ENCODE measurements at regions not wholly inside any gene's neighbourhood (a gene's known extent, or its start where the extent isn't known, plus 50 kb on each side); places are given as distances from the start of the nearest gene placed in this dataset.

DNA sequence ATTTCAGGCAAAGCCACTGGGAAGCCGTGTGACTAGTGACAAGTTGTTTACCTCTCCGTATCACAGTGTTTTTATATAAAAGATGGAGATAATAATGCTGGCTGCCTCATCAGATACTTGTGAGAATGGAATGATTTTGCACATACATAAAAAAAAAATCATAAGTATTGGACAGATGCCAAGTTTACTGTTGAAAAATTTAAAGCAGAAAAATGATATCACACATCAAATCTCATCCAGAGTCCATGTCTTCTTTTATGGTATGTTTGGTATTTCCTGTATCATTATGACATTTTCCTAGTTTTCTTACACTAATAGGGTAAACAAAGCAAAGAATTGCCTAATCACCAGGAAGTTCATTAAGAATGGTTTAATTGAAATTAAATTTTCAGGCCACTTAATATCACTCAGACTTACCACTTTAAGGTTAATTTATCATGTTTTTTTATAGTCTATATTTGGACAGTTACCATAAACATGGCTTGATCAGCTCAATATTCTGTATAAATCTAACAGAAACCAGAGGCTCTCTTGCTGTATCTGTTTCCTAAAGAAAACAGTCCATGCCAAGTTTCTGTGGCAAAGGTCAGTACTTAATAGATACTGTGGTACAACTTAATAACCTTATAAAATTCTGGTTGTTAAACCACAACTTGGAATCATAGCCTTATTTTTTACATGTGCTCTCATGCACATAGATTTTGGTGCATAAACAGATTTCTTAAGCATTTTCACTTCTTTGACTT lies 656.5 kb upstream of the RIOK2 start:
- no peaks in the 10 kb centered on the region for H3K36me3 Mint-ChIP-seq (ENCODE audit: low read depth)
- no peak overlapping the region for H3K27ac Mint-ChIP-seq
- no peak overlapping the region for H3K4me3 Mint-ChIP-seq
- peaks cover 3% of the 10 kb centered on the region for H3K9me3 Mint-ChIP-seq
- no peak for ATAC-seq (replicated peaks)
- H3K27me3 Mint-ChIP-seq, result no peaks in the 10 kb centered on the region
- no peaks in the 10 kb centered on the region for H3K4me1 Mint-ChIP-seq

DNA sequence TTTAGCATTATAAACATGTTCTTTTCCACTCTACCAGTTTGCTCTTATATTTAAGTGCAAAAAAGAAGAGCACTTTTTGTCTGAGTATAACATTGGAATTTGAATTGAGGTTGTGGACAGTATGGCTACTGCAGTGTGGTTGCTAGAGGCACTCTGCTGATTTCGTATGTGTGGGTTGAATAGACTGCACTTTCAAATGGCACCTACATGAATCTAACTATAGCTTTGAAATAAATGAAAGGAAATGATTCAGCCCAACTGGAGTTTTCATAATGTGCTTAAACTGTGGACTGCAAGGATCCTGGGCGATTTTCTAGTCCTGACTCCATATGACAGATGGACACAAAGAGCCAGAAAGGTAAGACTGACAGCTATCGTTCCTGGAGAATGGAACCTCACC lies 657.6 kb upstream of the RIOK2 start:
- Mint-ChIP-seq H3K4me1 (no peaks in the 10 kb centered on the region), H3K9me3 (peaks cover 3% of the 10 kb centered on the region), H3K27me3 (no peaks in the 10 kb centered on the region), H3K27ac (no peak overlapping the region), H3K36me3 (ENCODE audit: low read depth) (no peaks in the 10 kb centered on the region), H3K4me3 (no peak overlapping the region)
- ATAC-seq (replicated peaks), result peak; percentile 29

DNA sequence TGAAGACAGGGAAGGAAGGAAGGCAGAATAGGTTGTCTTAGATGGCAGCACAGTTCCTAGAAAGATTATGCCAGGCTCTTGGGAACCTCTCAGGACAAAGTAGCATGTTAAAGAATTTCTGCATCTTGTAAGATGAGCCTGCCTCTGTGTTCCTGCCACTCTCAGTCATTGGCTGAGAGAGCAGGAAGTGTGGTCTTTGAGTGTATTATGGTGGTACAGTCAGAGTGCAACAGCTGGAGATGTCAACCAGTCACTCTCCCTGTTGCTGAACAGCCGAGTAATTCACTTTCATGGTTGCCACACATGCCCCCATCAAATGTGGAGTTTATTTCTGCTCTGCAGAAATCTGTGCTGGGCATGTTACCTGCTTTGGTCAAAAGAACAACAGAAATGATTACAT lies 659.6 kb upstream of the RIOK2 start:
- H3K4me3 Mint-ChIP-seq, result no peak overlapping the region
- no peak overlapping the region for H3K27ac Mint-ChIP-seq
- no peaks in the 10 kb centered on the region for H3K9me3 Mint-ChIP-seq
- H3K27me3 Mint-ChIP-seq, result no peaks in the 10 kb centered on the region
- H3K4me1 Mint-ChIP-seq, result no peaks in the 10 kb centered on the region
- no peaks in the 10 kb centered on the region for H3K36me3 Mint-ChIP-seq (ENCODE audit: low read depth)
- no peak for ATAC-seq (replicated peaks)

DNA sequence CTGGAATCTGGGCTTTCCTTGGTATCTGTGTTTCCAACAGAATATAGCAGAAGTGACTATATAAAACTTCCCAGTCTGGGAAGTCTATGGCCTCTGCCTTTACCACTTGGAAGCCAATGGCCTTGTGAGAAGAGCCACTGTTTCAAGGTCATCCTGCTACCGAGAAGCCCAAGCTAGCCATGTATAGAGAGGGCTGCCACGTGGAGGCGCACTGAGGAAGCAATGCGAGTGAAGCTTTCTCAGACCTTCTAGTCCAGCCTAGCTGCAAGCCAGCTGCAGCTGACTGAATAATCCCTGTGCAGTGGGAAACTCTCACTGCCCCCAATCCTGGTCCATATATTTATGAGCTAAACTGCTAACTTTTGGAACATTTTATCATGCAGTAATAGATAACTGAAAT lies 661.8 kb upstream of the RIOK2 start:
- ATAC-seq (replicated peaks), result no peak
- Mint-ChIP-seq H3K27me3 (no peaks in the 10 kb centered on the region), H3K9me3 (no peaks in the 10 kb centered on the region), H3K4me3 (no peak overlapping the region), H3K27ac (no peak overlapping the region), H3K36me3 (ENCODE audit: low read depth) (no peaks in the 10 kb centered on the region), H3K4me1 (no peaks in the 10 kb centered on the region)

- H3K9me3 Mint-ChIP-seq, result no peaks in the 10 kb centered on the region
- H3K4me3 Mint-ChIP-seq, result no peak overlapping the region
- no peaks in the 10 kb centered on the region for H3K4me1 Mint-ChIP-seq
- H3K36me3 Mint-ChIP-seq (ENCODE audit: low read depth), result no peaks in the 10 kb centered on the region
- H3K27me3 Mint-ChIP-seq, result no peaks in the 10 kb centered on the region
- H3K27ac Mint-ChIP-seq, result no peak overlapping the region
- ATAC-seq (replicated peaks), result no peak
These were observed 663.6 kb upstream of the RIOK2 start for GRCh38 chr5:97846643-97847042.

DNA sequence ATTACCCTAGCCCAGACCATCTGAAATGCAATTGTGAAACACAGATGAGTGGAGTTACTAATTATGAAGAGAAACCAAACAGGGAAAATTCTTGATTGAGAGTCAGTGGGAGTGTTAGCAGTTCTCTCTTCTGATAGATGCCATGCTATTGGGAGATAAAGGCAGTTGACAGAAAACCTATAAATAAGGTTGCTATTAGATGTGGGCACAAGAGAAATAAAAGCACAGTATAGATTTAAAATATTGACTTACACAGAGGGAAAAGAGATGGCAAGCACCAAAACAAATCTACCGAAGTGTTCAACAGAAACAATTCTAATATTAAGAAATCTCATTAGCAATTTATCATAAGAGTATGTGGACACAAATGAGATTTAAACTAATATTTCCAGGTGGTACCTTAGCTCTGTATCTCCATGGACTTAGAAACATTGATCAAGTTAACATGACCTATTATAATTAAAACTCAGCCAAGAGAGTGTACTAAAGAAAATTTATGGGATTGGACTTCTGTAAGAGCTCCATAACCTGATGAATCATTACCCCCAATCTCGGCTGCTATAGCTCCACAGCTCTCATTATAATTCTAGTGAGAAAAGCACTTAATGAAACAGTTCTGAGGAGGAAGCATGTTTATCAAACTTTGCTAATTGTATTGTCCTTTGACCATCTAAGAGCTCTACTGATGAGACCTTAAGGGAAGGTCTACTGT lies 665.0 kb upstream of the RIOK2 start:
- ATAC-seq (replicated peaks), result no peak
- H3K27me3 Mint-ChIP-seq, result no peaks in the 10 kb centered on the region
- no peaks in the 10 kb centered on the region for H3K9me3 Mint-ChIP-seq
- H3K4me3 Mint-ChIP-seq, result no peak overlapping the region
- H3K27ac Mint-ChIP-seq, result no peak overlapping the region
- no peaks in the 10 kb centered on the region for H3K4me1 Mint-ChIP-seq
- no peaks in the 10 kb centered on the region for H3K36me3 Mint-ChIP-seq (ENCODE audit: low read depth)

- no peaks in the 10 kb centered on the region for H3K4me1 Mint-ChIP-seq
- ATAC-seq (replicated peaks), result no peak
- no peaks in the 10 kb centered on the region for H3K27me3 Mint-ChIP-seq
- no peaks in the 10 kb centered on the region for H3K36me3 Mint-ChIP-seq (ENCODE audit: low read depth)
- H3K4me3 Mint-ChIP-seq, result no peak overlapping the region
- no peaks in the 10 kb centered on the region for H3K9me3 Mint-ChIP-seq
- no peak overlapping the region for H3K27ac Mint-ChIP-seq
These were observed 668.0 kb upstream of the RIOK2 start for GRCh38 chr5:97851036-97851435.

- no peaks in the 10 kb centered on the region for H3K27me3 Mint-ChIP-seq
- H3K4me3 Mint-ChIP-seq, result no peak overlapping the region
- peaks cover 10% of the 10 kb centered on the region for H3K9me3 Mint-ChIP-seq
- H3K27ac Mint-ChIP-seq, result no peak overlapping the region
- ATAC-seq (replicated peaks), result no peak
- no peaks in the 10 kb centered on the region for H3K36me3 Mint-ChIP-seq (ENCODE audit: low read depth)
- H3K4me1 Mint-ChIP-seq, result no peaks in the 10 kb centered on the region
These were observed 672.1 kb upstream of the RIOK2 start for GRCh38 chr5:97854871-97855762.

DNA sequence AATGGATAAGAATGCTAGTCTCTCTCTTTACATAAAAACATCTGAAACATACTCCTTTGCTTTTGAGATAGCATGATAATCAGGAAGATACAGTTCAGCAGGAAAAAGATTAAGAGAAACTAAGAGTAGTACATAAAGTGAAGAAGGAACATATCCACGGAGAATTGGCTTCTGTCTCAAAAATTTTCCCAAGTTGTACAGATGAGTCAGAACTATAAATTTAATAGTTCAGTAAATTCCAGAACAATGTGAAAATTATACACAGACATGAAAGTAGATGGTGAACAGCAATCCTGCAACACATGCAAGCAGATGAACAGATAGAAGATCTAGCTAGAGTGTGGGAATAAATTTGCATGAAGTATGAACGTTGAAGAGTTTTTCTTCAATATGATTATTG lies 691.4 kb upstream of the RIOK2 start:
- Mint-ChIP-seq H3K27me3 (no peaks in the 10 kb centered on the region), H3K9me3 (peaks cover under 1% of the 10 kb centered on the region), H3K27ac (no peak overlapping the region), H3K4me3 (no peak overlapping the region), H3K36me3 (ENCODE audit: low read depth) (no peaks in the 10 kb centered on the region), H3K4me1 (no peaks in the 10 kb centered on the region)
- no peak for ATAC-seq (replicated peaks)

GRCh38 chr5:97876272-97876671 lies 693.2 kb upstream of the RIOK2 start:
- no peaks in the 10 kb centered on the region for H3K4me1 Mint-ChIP-seq
- H3K36me3 Mint-ChIP-seq (ENCODE audit: low read depth), result no peaks in the 10 kb centered on the region
- ATAC-seq (replicated peaks), result no peak
- H3K4me3 Mint-ChIP-seq, result no peak overlapping the region
- no peaks in the 10 kb centered on the region for H3K27me3 Mint-ChIP-seq
- H3K27ac Mint-ChIP-seq, result no peak overlapping the region
- no peaks in the 10 kb centered on the region for H3K9me3 Mint-ChIP-seq

- no peak overlapping the region for H3K4me3 Mint-ChIP-seq
- H3K4me1 Mint-ChIP-seq, result no peaks in the 10 kb centered on the region
- H3K9me3 Mint-ChIP-seq, result no peaks in the 10 kb centered on the region
- no peaks in the 10 kb centered on the region for H3K27me3 Mint-ChIP-seq
- ATAC-seq (replicated peaks), result no peak
- H3K27ac Mint-ChIP-seq, result no peak overlapping the region
- no peaks in the 10 kb centered on the region for H3K36me3 Mint-ChIP-seq (ENCODE audit: low read depth)
These were observed 694.5 kb upstream of the RIOK2 start for GRCh38 chr5:97877588-97877987.

DNA sequence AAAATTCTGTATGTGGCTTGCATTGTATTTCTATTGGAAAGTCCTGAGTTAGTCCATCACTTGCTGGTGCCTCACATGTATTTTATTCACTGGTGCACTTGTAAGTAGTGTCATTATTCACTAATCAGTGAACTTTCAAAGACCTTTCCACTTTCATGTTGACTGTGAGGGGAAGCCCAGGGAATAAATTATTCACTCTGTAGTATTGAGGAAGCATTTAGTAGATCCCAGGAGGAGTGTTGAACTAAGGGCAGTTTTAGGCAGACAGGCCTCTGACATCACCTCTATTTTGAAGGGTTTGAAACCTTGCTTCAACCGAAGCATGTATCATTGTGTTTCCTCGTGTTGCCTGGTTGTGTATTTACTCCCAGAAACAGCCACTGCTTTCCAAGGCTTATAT lies 705.4 kb upstream of the RIOK2 start:
- H3K4me1 Mint-ChIP-seq, result no peaks in the 10 kb centered on the region
- H3K27me3 Mint-ChIP-seq, result no peaks in the 10 kb centered on the region
- H3K36me3 Mint-ChIP-seq (ENCODE audit: low read depth), result no peaks in the 10 kb centered on the region
- no peak overlapping the region for H3K27ac Mint-ChIP-seq
- H3K4me3 Mint-ChIP-seq, result no peak overlapping the region
- no peaks in the 10 kb centered on the region for H3K9me3 Mint-ChIP-seq
- ATAC-seq (replicated peaks), result peak; percentile 96

DNA sequence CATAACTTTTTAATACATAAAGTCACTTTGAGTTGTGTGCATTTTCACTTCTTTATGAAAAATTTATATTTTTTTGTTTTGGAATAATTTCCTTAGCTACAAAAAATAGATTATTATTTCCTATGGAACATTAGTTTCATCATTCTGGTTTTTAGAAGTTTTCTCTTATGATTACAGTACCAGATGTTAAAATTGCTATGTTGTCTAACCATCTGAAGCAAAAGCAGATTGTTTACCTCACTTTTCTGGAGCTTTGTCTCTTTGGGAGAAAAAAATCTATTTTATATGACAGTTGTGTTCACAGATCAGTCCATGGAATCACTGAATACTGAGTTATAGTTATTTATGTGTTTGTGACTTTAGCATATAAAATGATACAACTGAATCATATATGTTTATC lies 708.9 kb upstream of the RIOK2 start:
- no peaks in the 10 kb centered on the region for H3K27me3 Mint-ChIP-seq
- ATAC-seq (replicated peaks), result no peak
- H3K4me1 Mint-ChIP-seq, result no peaks in the 10 kb centered on the region
- no peaks in the 10 kb centered on the region for H3K36me3 Mint-ChIP-seq (ENCODE audit: low read depth)
- H3K27ac Mint-ChIP-seq, result no peak overlapping the region
- H3K9me3 Mint-ChIP-seq, result no peaks in the 10 kb centered on the region
- H3K4me3 Mint-ChIP-seq, result no peak overlapping the region

DNA sequence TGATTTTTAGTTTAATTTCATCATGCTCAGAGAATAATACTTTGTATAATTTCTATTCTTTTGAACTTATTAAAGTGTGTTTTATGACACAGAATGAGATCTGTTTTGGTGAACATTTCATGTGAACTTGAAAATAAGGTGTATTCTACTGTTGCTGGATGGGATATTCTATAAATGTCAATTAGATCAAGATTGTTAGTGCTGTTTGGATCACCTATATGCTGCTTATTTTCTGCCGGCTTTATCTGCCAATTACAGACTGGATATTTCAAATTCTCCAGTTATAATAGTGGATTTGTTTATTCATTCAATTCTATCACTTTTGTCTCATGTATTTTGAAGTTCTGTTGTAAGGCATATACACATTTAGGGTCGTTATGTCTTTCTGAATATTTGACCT lies 720.7 kb upstream of the RIOK2 start:
- H3K27me3 Mint-ChIP-seq, result no peaks in the 10 kb centered on the region
- no peaks in the 10 kb centered on the region for H3K36me3 Mint-ChIP-seq (ENCODE audit: low read depth)
- H3K4me3 Mint-ChIP-seq, result no peak overlapping the region
- peaks cover 10% of the 10 kb centered on the region for H3K9me3 Mint-ChIP-seq
- no peaks in the 10 kb centered on the region for H3K4me1 Mint-ChIP-seq
- no peak overlapping the region for H3K27ac Mint-ChIP-seq
- no peak for ATAC-seq (replicated peaks)

- Mint-ChIP-seq H3K36me3 (ENCODE audit: low read depth) (no peaks in the 10 kb centered on the region), H3K4me3 (no peak overlapping the region), H3K27ac (no peak overlapping the region), H3K27me3 (no peaks in the 10 kb centered on the region), H3K9me3 (peaks cover 5% of the 10 kb centered on the region), H3K4me1 (no peaks in the 10 kb centered on the region)
- no peak for ATAC-seq (replicated peaks)
These were observed 723.1 kb upstream of the RIOK2 start for GRCh38 chr5:97906135-97906534.

All from activated T-helper 17 cell treated with anti-CD3 and anti-CD28 coated beads, Interleukin-2, amount 50 U/mL, for 72 hours (primary cell).